GM04504 (cell line): ENCODE measurements at regions not wholly inside any gene's neighbourhood (a gene's known extent, or its start where the extent isn't known, plus 50 kb on each side); places are given as distances from the start of the nearest gene placed in this dataset.
"Not testable (repeated sequence)": the region's sequence is repeated elsewhere in the genome, so short reads cannot be mapped to it uniquely, and the experiment has no call there.

ENCODE experiments used
- DNase-seq: peaks from one replicate; pipeline ENCODE4 v3.0.0-alpha.2; 2012; ENCODE audit warnings: low read depth

- DNase-seq: no peak
These were observed 69.3 kb downstream of the SHANK2 start for GRCh38 chr11:71182791-71183677.

GRCh38 chr11:71181566-71181965, 70.8 kb downstream of the SHANK2 start:
- DNase-seq: no peak

GRCh38 chr11:71180694-71181470, 71.5 kb downstream of the SHANK2 start:
- DNase-seq: no peak

- no peak for DNase-seq
These were observed 72.3 kb downstream of the SHANK2 start for GRCh38 chr11:71179877-71180605.

- no peak for DNase-seq
These were observed 74.3 kb downstream of the SHANK2 start for GRCh38 chr11:71178076-71178475.

- DNase-seq: no peak
These were observed 75.6 kb downstream of the SHANK2 start for GRCh38 chr11:71176812-71177211.

GRCh38 chr11:71173709-71174108, 78.7 kb downstream of the SHANK2 start:
- no peak for DNase-seq

- DNase-seq: no peak
These were observed 79.7 kb downstream of the SHANK2 start for GRCh38 chr11:71172680-71173079.

- DNase-seq: no peak
These were observed 80.8 kb downstream of the SHANK2 start for GRCh38 chr11:71171576-71171975.

- DNase-seq: no peak
These were observed 81.6 kb downstream of the SHANK2 start for GRCh38 chr11:71170624-71171423.

- no peak for DNase-seq
These were observed 83.1 kb downstream of the SHANK2 start for GRCh38 chr11:71169313-71169712.

GRCh38 chr11:71167814-71168213, 84.6 kb downstream of the SHANK2 start:
- not testable (repeated sequence) for DNase-seq

- no peak for DNase-seq
These were observed 86.6 kb downstream of the SHANK2 start for GRCh38 chr11:71165771-71166170.

- DNase-seq: no peak
These were observed 87.8 kb downstream of the SHANK2 start for GRCh38 chr11:71164621-71165020.

GRCh38 chr11:71164186-71164585, 88.2 kb downstream of the SHANK2 start:
- no peak for DNase-seq

- DNase-seq: no peak
These were observed 89.0 kb downstream of the SHANK2 start for GRCh38 chr11:71163371-71163770.

- DNase-seq: no peak
These were observed 93.4 kb downstream of the SHANK2 start for GRCh38 chr11:71158936-71159335.

GRCh38 chr11:71157676-71158075, 94.7 kb downstream of the SHANK2 start:
- DNase-seq: not testable (repeated sequence)

GRCh38 chr11:71156301-71156700, 96.1 kb downstream of the SHANK2 start:
- DNase-seq: no peak

- no peak for DNase-seq
These were observed 96.5 kb downstream of the SHANK2 start for GRCh38 chr11:71155846-71156245.

GRCh38 chr11:71154261-71154805, 98.0 kb downstream of the SHANK2 start:
- DNase-seq: no peak
